ENCODE measurements at regions not wholly inside any gene's neighbourhood (a gene's known extent, or its start where the extent isn't known, plus 50 kb on each side); places are given as distances from the start of the nearest gene placed in this dataset.
"Not testable (repeated sequence)": the region's sequence is repeated elsewhere in the genome, so short reads cannot be mapped to it uniquely, and the experiment has no call there.

GRCh38 chrX:3428792-3429191 is 82.3 kb upstream of the MXRA5 start:
- no peak overlapping the region for H3K27ac ChIP-seq (replicated peaks)
- no peak for DNase-seq
- no peak for TF ChIP-seq CTCF (IDR thresholded peaks at IDR 0.05; ENCODE audit: borderline replicate concordance)
- H3K9me3 ChIP-seq (replicated peaks), result no peaks in the 10 kb centered on the region
- no peaks in the 10 kb centered on the region for H3K36me3 ChIP-seq
- intact Hi-C loops (cut with micrococcal nuclease), result no loop called here
- H3K27me3 ChIP-seq (ENCODE audit: low read depth), result no peaks in the 10 kb centered on the region
- H3K4me3 ChIP-seq, result no peak overlapping the region
- H3K4me1 ChIP-seq, result no peaks in the 10 kb centered on the region

- TF ChIP-seq CTCF (IDR thresholded peaks at IDR 0.05; ENCODE audit: borderline replicate concordance), result no peak
- no peak overlapping the region for H3K27ac ChIP-seq (replicated peaks)
- no peaks in the 10 kb centered on the region for H3K27me3 ChIP-seq (ENCODE audit: low read depth)
- H3K36me3 ChIP-seq, result no peaks in the 10 kb centered on the region
- H3K4me3 ChIP-seq, result no peak overlapping the region
- H3K9me3 ChIP-seq (replicated peaks), result no peaks in the 10 kb centered on the region
- intact Hi-C loops (cut with micrococcal nuclease), result no loop called here
- no peak for DNase-seq
- no peaks in the 10 kb centered on the region for H3K4me1 ChIP-seq
These were observed 80.1 kb upstream of the MXRA5 start for GRCh38 chrX:3426552-3426951.

GRCh38 chrX:3425031-3425430 is 78.6 kb upstream of the MXRA5 start:
- Histone ChIP-seq H3K4me3 (no peak overlapping the region), H3K27ac (replicated peaks) (no peak overlapping the region), H3K36me3 (no peaks in the 10 kb centered on the region), H3K4me1 (no peaks in the 10 kb centered on the region), H3K27me3 (ENCODE audit: low read depth) (no peaks in the 10 kb centered on the region), H3K9me3 (replicated peaks) (no peaks in the 10 kb centered on the region)
- TF ChIP-seq CTCF (IDR thresholded peaks at IDR 0.05; ENCODE audit: borderline replicate concordance), result no peak
- intact Hi-C loops (cut with micrococcal nuclease), result no loop called here
- DNase-seq, result no peak

GRCh38 chrX:3420316-3420715 is 73.9 kb upstream of the MXRA5 start:
- no peak for DNase-seq
- Histone ChIP-seq H3K4me1 (no peaks in the 10 kb centered on the region), H3K9me3 (replicated peaks) (no peaks in the 10 kb centered on the region), H3K27me3 (ENCODE audit: low read depth) (no peaks in the 10 kb centered on the region), H3K36me3 (no peaks in the 10 kb centered on the region), H3K4me3 (no peak overlapping the region), H3K27ac (replicated peaks) (no peak overlapping the region)
- no peak for TF ChIP-seq CTCF (IDR thresholded peaks at IDR 0.05; ENCODE audit: borderline replicate concordance)
- intact Hi-C loops (cut with micrococcal nuclease), result no loop called here

- Histone ChIP-seq H3K27ac (replicated peaks) (no peak overlapping the region), H3K4me3 (no peak overlapping the region), H3K36me3 (no peaks in the 10 kb centered on the region), H3K9me3 (replicated peaks) (no peaks in the 10 kb centered on the region), H3K27me3 (ENCODE audit: low read depth) (no peaks in the 10 kb centered on the region), H3K4me1 (no peaks in the 10 kb centered on the region)
- no peak for DNase-seq
- intact Hi-C loops (cut with micrococcal nuclease), result no loop called here
- no peak for TF ChIP-seq CTCF (IDR thresholded peaks at IDR 0.05; ENCODE audit: borderline replicate concordance)
These were observed 68.6 kb upstream of the MXRA5 start for GRCh38 chrX:3415011-3415410.

- H3K27me3 ChIP-seq (ENCODE audit: low read depth); H3K9me3 ChIP-seq (replicated peaks); H3K27ac ChIP-seq (replicated peaks); DNase-seq; H3K36me3 ChIP-seq; H3K4me1 ChIP-seq; intact Hi-C loops (cut with micrococcal nuclease); H3K4me3 ChIP-seq: not testable (repeated sequence)
These were observed 65.2 kb upstream of the MXRA5 start for GRCh38 chrX:3411626-3412025.

GRCh38 chrX:3409936-3410335 is 63.5 kb upstream of the MXRA5 start:
- intact Hi-C loops (cut with micrococcal nuclease); H3K27ac ChIP-seq (replicated peaks); H3K36me3 ChIP-seq; H3K4me3 ChIP-seq; H3K4me1 ChIP-seq; H3K27me3 ChIP-seq (ENCODE audit: low read depth); H3K9me3 ChIP-seq (replicated peaks); DNase-seq: not testable (repeated sequence)
